ENCODE measurements at regions not wholly inside any gene's neighbourhood (a gene's known extent, or its start where the extent isn't known, plus 50 kb on each side); places are given as distances from the start of the nearest gene placed in this dataset.

- H3K27me3 Mint-ChIP-seq (ENCODE audit: insufficient read depth, low read depth, poor library complexity): no peaks in the 10 kb centered on the region
- no peaks in the 10 kb centered on the region for H3K4me1 ChIP-seq (ENCODE audit: insufficient read depth)
These were observed 1127.1 kb upstream of the DDX18 start for GRCh38 chr2:116687371-116687770.

GRCh38 chr2:116692988-116693387 is 1121.5 kb upstream of the DDX18 start:
- H3F3A ChIP-seq (replicated peaks; ENCODE audit: low read depth): no peaks in the 10 kb centered on the region
- H3K27me3 ChIP-seq (ENCODE audit: insufficient read depth): no peaks in the 10 kb centered on the region
- H3K4me2 ChIP-seq: no peak overlapping the region
- H3K9me3 Mint-ChIP-seq: peaks cover 14% of the 10 kb centered on the region
- H3K27me3 Mint-ChIP-seq (ENCODE audit: insufficient read depth, low read depth, poor library complexity): no peaks in the 10 kb centered on the region
- no peaks in the 10 kb centered on the region for H3K9me2 ChIP-seq (ENCODE audit: insufficient read depth)
- H3K4me3 ChIP-seq: no peak overlapping the region
- no peaks in the 10 kb centered on the region for H3K36me3 ChIP-seq (ENCODE audit: insufficient read depth)
- no peaks in the 10 kb centered on the region for H3K4me1 ChIP-seq (ENCODE audit: insufficient read depth)
- no peaks in the 10 kb centered on the region for H3K79me2 ChIP-seq (replicated peaks; ENCODE audit: insufficient read depth)
- H2AFZ ChIP-seq: no peak overlapping the region
- H4K20me1 ChIP-seq (replicated peaks; ENCODE audit: insufficient read depth): no peaks in the 10 kb centered on the region
- peaks cover 6% of the 10 kb centered on the region; the same call in 1 of the 3 replicates for H3K36me3 Mint-ChIP-seq (ENCODE audit: low read depth)
- H3K4me3 Mint-ChIP-seq: no peak overlapping the region
- no peak for DNase-seq (ENCODE audit: low spot score)
- no peaks in the 10 kb centered on the region for H3K4me1 Mint-ChIP-seq
- no peak overlapping the region for H3K27ac Mint-ChIP-seq
- no peak for ATAC-seq
- H3K27ac ChIP-seq (ENCODE audit: low read depth): no peak overlapping the region
- no peak for TF ChIP-seq NANOG (IDR thresholded peaks at IDR 0.05; ENCODE audit: borderline replicate concordance)
- TF ChIP-seq ZNF114 (CRISPR knock-in tag; IDR thresholded peaks at IDR 0.05): no peak
- no peak for TF ChIP-seq CTCF (conservative IDR thresholded peaks at IDR 0.05; ENCODE audit: low read depth in 2 of 2)
- no peak for TF ChIP-seq ETS1 (IDR thresholded peaks at IDR 0.05)
- no peak for TF ChIP-seq CREB1 (CRISPR knock-in tag; IDR thresholded peaks at IDR 0.05; ENCODE audit: low read depth)
- no peak for TF ChIP-seq EZH2phosphoT487 (IDR thresholded peaks at IDR 0.05; ENCODE audit: unreplicated experiment)
- no peak for TF ChIP-seq ZNF331 (CRISPR knock-in tag; IDR thresholded peaks at IDR 0.05; ENCODE audit: low read depth)
- TF ChIP-seq JUNB (IDR thresholded peaks at IDR 0.05; ENCODE audit: unreplicated experiment): no peak
- TF ChIP-seq POLR2AphosphoS5 (IDR thresholded peaks at IDR 0.05; ENCODE audit: low read depth): no peak
- TF ChIP-seq ZNF462 (CRISPR knock-in tag; IDR thresholded peaks at IDR 0.05): no peak
- no peak for TF ChIP-seq STAT1 (IDR thresholded peaks at IDR 0.05; ENCODE audit: unreplicated experiment)

More at GRCh38 chr2:116687371-116687770, 1127.1 kb upstream of the DDX18 start:
- Mint-ChIP-seq H3K4me3 (no peak overlapping the region), H3K9me3 (peaks cover 14% of the 10 kb centered on the region), H3K27ac (no peak overlapping the region), H3K4me1 (no peaks in the 10 kb centered on the region), H3K36me3 (ENCODE audit: low read depth) (peaks cover 6% of the 10 kb centered on the region; the same call in 1 of the 3 replicates)
- DNase-seq (ENCODE audit: low spot score): no peak
- Histone ChIP-seq H4K20me1 (replicated peaks; ENCODE audit: insufficient read depth) (no peaks in the 10 kb centered on the region), H3K4me3 (no peak overlapping the region), H3K9me2 (ENCODE audit: insufficient read depth) (no peaks in the 10 kb centered on the region), H3F3A (replicated peaks; ENCODE audit: low read depth) (no peaks in the 10 kb centered on the region), H3K4me2 (no peak overlapping the region), H2AFZ (no peak overlapping the region), H3K79me2 (replicated peaks; ENCODE audit: insufficient read depth) (no peaks in the 10 kb centered on the region), H3K36me3 (ENCODE audit: insufficient read depth) (no peaks in the 10 kb centered on the region), H3K27me3 (ENCODE audit: insufficient read depth) (no peaks in the 10 kb centered on the region), H3K27ac (ENCODE audit: low read depth) (no peak overlapping the region)
- no peak for ATAC-seq
- TF ChIP-seq EZH2phosphoT487 (IDR thresholded peaks at IDR 0.05; ENCODE audit: unreplicated experiment) (no peak), ETS1 (IDR thresholded peaks at IDR 0.05) (no peak)
